ENCODE measurements at regions not wholly inside any gene's neighbourhood (a gene's known extent, or its start where the extent isn't known, plus 50 kb on each side); places are given as distances from the start of the nearest gene placed in this dataset.

- no peak for DNase-seq
These were observed 1286.4 kb downstream of the GRIK2 start for GRCh38 chr6:102679865-102680264.

GRCh38 chr6:102677225-102677624 is 1283.7 kb downstream of the GRIK2 start:
- DNase-seq, result no peak

- no peak for DNase-seq
These were observed 1277.2 kb downstream of the GRIK2 start for GRCh38 chr6:102670735-102671134.

- no peak for DNase-seq
These were observed 1269.3 kb downstream of the GRIK2 start for GRCh38 chr6:102662851-102663250.

- DNase-seq, result no peak
These were observed 1266.8 kb downstream of the GRIK2 start for GRCh38 chr6:102660303-102660702.

GRCh38 chr6:102655823-102656222 is 1262.3 kb downstream of the GRIK2 start:
- DNase-seq, result no peak

GRCh38 chr6:102641426-102641825 is 1247.9 kb downstream of the GRIK2 start:
- DNase-seq, result no peak

- DNase-seq, result no peak
These were observed 1238.4 kb downstream of the GRIK2 start for GRCh38 chr6:102631921-102632320.

GRCh38 chr6:102623201-102623600 is 1229.7 kb downstream of the GRIK2 start:
- DNase-seq, result no peak

- DNase-seq, result peak; percentile 0
These were observed 1226.1 kb downstream of the GRIK2 start for GRCh38 chr6:102619585-102619984.

GRCh38 chr6:102582569-102582968 is 1189.1 kb downstream of the GRIK2 start:
- no peak for DNase-seq

GRCh38 chr6:102581378-102582124 is 1188.0 kb downstream of the GRIK2 start:
- DNase-seq, result no peak

- no peak for DNase-seq
These were observed 1177.9 kb downstream of the GRIK2 start for GRCh38 chr6:102571236-102571908.

GRCh38 chr6:102562713-102563112 is 1169.2 kb downstream of the GRIK2 start:
- no peak for DNase-seq

- DNase-seq, result no peak
These were observed 1159.7 kb downstream of the GRIK2 start for GRCh38 chr6:102553214-102553613.

- DNase-seq, result no peak
These were observed 1155.8 kb downstream of the GRIK2 start for GRCh38 chr6:102549221-102549874.

- peak; percentile 15 for DNase-seq
These were observed 1131.8 kb downstream of the GRIK2 start for GRCh38 chr6:102525336-102525735.

GRCh38 chr6:102520966-102521365 is 1127.5 kb downstream of the GRIK2 start:
- no peak for DNase-seq

GRCh38 chr6:102517506-102517905 is 1124.0 kb downstream of the GRIK2 start:
- no peak for DNase-seq

GRCh38 chr6:102501615-102502014 is 1108.1 kb downstream of the GRIK2 start:
- DNase-seq, result no peak

- no peak for DNase-seq
These were observed 1101.3 kb downstream of the GRIK2 start for GRCh38 chr6:102494808-102495207.

GRCh38 chr6:102493485-102493884 is 1100.0 kb downstream of the GRIK2 start:
- DNase-seq, result no peak

- DNase-seq, result no peak
These were observed 1095.2 kb downstream of the GRIK2 start for GRCh38 chr6:102488729-102489128.

- DNase-seq, result no peak
These were observed 1092.0 kb downstream of the GRIK2 start for GRCh38 chr6:102485480-102485879.

All from NCI-H510A treated with DMSO at 0.1 percent for 48 hours (cell line).